NB4 (cell line): ENCODE measurements at regions not wholly inside any gene's neighbourhood (a gene's known extent, or its start where the extent isn't known, plus 50 kb on each side); places are given as distances from the start of the nearest gene placed in this dataset.

Experiments
- DNase-seq: peaks from one replicate; pipeline ENCODE4 v3.0.0; 2010; ENCODE audit warnings: low read depth
- H3K4me3 ChIP-seq: one replicate; pipeline ENCODE4 v1.5.1; 2011; ENCODE audit warnings: mild to moderate bottlenecking, low read depth, low read length, moderate library complexity
- MYC ChIP-seq: IDR thresholded peaks from 2 replicates; pipeline ENCODE4 v1.6.1; 2011; ENCODE audit warnings: low read depth, low read length
- POLR2A ChIP-seq: IDR thresholded peaks from 2 replicates; pipeline ENCODE4 v1.6.1; 2011; ENCODE audit warnings: mild to moderate bottlenecking; ENCODE audit not compliant: insufficient read length; ENCODE audit errors: extremely low read depth
- TF ChIP-seq, protein P1 (sequence below): IDR thresholded peaks from one replicate; pipeline ENCODE4 v1.5.1; 2012; ENCODE audit warnings: low read depth, low read length
- TF ChIP-seq, protein P2 (sequence below): IDR thresholded peaks from 2 replicates; pipeline ENCODE4 v1.6.1; 2011; ENCODE audit warnings: low read depth, low read length

DNA sequence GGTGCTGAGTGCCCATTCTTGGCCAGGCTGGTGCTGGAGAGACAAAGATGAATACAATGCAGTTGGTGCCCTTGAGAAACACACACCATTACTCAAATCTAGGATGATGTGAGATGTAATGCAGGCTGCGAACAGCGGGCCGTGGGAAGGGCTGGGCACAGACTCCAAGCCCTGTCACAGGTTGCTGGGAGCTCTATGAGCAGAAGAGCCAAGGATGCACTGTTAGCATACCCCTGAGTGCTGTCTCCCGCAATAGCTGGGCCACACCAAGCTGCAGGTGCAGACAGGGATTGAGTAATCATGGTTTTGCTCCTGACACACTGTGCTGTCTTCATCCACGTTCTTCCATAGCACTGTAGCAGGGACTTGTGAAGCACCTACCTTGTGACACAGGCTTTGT is 247.5 kb upstream of the CRY1 start:
- DNase-seq, result no peak
- TF ChIP-seq, protein P1, sequence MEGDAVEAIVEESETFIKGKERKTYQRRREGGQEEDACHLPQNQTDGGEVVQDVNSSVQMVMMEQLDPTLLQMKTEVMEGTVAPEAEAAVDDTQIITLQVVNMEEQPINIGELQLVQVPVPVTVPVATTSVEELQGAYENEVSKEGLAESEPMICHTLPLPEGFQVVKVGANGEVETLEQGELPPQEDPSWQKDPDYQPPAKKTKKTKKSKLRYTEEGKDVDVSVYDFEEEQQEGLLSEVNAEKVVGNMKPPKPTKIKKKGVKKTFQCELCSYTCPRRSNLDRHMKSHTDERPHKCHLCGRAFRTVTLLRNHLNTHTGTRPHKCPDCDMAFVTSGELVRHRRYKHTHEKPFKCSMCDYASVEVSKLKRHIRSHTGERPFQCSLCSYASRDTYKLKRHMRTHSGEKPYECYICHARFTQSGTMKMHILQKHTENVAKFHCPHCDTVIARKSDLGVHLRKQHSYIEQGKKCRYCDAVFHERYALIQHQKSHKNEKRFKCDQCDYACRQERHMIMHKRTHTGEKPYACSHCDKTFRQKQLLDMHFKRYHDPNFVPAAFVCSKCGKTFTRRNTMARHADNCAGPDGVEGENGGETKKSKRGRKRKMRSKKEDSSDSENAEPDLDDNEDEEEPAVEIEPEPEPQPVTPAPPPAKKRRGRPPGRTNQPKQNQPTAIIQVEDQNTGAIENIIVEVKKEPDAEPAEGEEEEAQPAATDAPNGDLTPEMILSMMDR, result no peak
- no peak for TF ChIP-seq MYC
- TF ChIP-seq, protein P2, sequence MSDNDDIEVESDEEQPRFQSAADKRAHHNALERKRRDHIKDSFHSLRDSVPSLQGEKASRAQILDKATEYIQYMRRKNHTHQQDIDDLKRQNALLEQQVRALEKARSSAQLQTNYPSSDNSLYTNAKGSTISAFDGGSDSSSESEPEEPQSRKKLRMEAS, result no peak
- no peak for TF ChIP-seq POLR2A
- H3K4me3 ChIP-seq, result no peak overlapping the region

DNA sequence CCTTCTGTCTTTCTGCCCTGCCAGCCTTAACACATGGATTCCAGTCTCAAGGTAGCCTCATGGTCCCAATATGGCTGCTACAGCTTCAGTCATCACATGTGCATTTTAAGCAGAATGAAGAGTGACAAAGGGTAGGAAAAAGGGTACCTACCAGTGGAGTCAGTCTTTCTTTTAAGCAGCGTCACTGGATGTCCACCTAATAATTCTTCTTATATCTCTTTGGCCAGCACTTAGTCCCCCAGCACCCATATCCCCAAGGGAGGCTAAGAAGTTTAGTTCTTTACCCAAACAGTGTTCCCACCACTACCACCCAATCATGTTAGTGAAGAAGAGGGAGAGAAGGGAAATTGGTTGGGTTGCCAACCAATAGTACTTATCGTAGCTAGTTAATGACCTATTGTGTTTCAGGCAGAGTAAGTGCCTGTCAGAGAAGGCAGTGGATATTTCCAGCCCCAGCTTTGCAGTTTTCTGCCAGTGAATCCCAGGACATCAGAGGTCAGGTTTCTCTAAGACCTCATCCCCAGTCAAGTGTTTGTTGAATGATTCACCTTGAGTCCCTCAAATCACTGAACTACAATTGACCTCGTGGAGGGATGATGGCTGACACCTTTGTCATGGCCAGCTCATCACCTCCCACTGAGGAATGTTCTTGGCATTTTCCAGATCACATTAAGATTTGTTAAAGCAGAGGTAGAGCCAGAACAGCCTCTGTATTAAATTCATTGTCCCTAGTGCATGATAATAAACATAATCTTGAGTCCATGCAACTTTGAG is 250.9 kb upstream of the CRY1 start:
- no peak overlapping the region for H3K4me3 ChIP-seq
- TF ChIP-seq, protein P1, result no peak
- no peak for TF ChIP-seq POLR2A
- no peak for DNase-seq

DNA sequence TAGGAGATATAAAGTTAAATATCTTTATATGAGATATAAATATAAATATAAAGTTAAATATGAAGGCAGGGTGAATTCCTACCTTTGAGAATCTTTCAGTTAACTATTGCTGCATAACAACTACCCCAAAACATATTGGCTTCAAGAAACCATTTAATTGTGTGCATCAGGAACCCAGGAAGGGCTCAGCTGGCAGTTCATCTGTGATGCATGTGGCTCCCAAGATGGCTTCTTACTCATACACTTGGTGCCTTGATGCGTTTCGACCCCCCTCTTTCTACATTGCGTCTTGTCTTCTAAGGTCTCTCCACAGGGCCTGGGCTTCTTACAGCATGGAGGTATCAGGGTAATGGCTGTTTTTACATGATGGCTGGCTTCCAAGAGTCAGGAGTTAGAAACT is 253.9 kb upstream of the CRY1 start:
- DNase-seq, result no peak
- H3K4me3 ChIP-seq, result no peak overlapping the region
- TF ChIP-seq, protein P1, result no peak
- TF ChIP-seq, protein P2, result no peak
- TF ChIP-seq POLR2A (no peak), MYC (no peak)

DNA sequence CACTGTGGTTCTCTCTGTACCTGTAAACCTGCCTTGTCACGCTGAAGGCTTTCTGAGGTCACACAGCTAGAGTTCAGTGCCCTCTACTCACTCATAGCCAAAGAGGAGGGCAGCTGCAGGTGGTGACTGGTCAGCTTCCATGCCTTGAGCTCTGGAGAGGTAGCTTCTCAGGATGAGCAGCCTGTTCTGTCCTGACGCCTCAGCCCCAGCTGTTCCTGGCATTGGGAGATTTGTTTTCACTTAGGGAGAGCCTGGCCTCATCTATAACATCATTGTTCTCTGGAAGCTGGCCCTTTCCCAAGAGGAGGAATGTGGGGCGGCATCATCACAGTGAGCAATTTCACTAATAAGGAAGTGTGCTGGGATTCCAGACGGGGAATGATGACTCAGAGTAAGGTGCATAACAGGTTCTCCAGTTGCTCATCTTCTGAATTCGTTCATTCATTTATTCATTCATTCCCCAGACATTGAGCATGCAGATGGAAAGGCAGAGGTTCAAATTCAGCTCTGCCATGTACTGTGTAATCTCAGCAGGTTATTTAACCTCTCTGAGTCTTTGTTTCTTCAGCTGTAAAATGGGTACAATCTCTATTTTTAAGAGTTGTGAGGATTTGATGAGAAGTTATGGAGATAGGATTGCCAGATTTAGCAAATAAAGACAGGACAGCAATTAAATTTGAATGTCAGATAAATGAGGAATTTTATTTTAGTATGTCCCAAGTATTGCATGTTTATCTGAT is 255.8 kb upstream of the CRY1 start:
- DNase-seq, result no peak
- TF ChIP-seq MYC (no peak), POLR2A (no peak)
- TF ChIP-seq, protein P1, result no peak
- TF ChIP-seq, protein P2, result no peak
- no peak overlapping the region for H3K4me3 ChIP-seq

DNA sequence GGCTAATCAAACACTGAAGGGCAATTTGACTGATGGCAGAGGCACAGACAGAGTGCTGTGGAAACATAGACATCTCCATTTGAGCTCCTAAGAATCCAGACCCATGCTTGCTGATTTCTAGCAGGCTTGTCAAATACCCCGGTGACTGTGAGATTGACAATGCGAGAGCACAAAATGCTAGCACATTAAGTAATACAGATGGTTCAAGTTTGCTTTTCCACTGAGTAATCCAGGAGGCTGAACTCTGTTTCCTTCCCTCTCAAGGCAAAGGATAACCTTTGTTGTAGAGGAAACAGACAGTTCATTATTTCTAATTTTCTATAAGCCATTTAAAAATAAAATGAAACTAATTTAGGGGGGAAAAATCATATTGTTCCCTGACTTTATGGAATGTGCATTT is 256.5 kb upstream of the CRY1 start:
- no peak for DNase-seq
- H3K4me3 ChIP-seq, result no peak overlapping the region
- TF ChIP-seq, protein P1, result no peak
- TF ChIP-seq MYC, result no peak
- TF ChIP-seq, protein P2, result no peak
- TF ChIP-seq POLR2A, result no peak
